HFF-Myc (cell line): ENCODE measurements at regions not wholly inside any gene's neighbourhood (a gene's known extent, or its start where the extent isn't known, plus 50 kb on each side); places are given as distances from the start of the nearest gene placed in this dataset.

Source experiments
- DNase-seq: peaks from one replicate; pipeline ENCODE4 v3.0.0-alpha.2; 2011; ENCODE audit warnings: low read depth; ENCODE audit errors: extremely low read depth
- H3K4me3 ChIP-seq: replicated peaks from 2 replicates; pipeline ENCODE4 v1.5.1; 2011; ENCODE audit warnings: low read depth, mild to moderate bottlenecking, control low read depth, low read length
- TF ChIP-seq, protein P1 (sequence below): IDR thresholded peaks from 2 replicates; pipeline ENCODE4 v1.5.1; 2012; ENCODE audit warnings: mild to moderate bottlenecking, low read depth, low read length, control low read depth; ENCODE audit errors: missing control alignments

DNA sequence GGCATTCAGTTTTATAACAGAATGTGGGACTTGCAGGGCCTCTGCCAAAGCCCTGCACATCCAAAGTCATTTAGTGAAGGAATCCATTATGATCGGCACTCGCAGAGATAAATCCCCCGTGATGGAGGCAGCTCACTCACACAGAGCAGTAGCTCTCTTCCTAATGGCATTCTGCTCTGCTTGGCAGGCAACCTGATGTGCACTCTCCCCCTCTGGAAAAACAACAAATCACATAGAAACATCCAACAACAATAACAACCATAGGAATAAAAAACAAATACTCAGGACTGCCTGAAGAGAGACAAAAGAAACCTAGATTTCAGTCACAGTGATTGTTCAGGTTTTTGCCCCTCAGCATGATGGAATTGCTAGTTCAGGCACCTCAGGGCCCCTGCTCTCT, 59.7 kb downstream of the NAA11 start:
- H3K4me3 ChIP-seq, result no peak overlapping the region
- TF ChIP-seq, protein P1, sequence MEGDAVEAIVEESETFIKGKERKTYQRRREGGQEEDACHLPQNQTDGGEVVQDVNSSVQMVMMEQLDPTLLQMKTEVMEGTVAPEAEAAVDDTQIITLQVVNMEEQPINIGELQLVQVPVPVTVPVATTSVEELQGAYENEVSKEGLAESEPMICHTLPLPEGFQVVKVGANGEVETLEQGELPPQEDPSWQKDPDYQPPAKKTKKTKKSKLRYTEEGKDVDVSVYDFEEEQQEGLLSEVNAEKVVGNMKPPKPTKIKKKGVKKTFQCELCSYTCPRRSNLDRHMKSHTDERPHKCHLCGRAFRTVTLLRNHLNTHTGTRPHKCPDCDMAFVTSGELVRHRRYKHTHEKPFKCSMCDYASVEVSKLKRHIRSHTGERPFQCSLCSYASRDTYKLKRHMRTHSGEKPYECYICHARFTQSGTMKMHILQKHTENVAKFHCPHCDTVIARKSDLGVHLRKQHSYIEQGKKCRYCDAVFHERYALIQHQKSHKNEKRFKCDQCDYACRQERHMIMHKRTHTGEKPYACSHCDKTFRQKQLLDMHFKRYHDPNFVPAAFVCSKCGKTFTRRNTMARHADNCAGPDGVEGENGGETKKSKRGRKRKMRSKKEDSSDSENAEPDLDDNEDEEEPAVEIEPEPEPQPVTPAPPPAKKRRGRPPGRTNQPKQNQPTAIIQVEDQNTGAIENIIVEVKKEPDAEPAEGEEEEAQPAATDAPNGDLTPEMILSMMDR, result no peak
- no peak for DNase-seq

DNA sequence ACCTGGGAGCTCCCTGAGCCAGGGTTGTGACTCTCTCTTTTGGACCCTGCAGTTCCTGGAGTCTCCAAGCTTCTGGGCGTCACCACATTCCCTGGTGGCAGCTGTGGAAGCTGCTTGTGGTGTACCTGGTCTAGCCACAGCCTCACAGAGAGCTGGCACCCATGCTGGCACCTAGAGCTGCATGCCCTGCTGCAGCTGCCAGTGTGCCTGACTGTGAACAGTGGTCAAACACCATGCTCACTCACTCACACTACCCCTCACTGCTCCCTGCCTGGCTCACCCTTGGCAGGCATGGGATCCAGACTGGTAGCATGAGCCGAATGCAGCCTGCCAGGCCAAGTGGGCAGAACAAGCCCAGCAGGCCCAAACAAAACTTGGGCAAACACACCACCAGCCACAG, 66.6 kb downstream of the NAA11 start:
- TF ChIP-seq, protein P1, result no peak
- H3K4me3 ChIP-seq, result no peak overlapping the region
- no peak for DNase-seq

DNA sequence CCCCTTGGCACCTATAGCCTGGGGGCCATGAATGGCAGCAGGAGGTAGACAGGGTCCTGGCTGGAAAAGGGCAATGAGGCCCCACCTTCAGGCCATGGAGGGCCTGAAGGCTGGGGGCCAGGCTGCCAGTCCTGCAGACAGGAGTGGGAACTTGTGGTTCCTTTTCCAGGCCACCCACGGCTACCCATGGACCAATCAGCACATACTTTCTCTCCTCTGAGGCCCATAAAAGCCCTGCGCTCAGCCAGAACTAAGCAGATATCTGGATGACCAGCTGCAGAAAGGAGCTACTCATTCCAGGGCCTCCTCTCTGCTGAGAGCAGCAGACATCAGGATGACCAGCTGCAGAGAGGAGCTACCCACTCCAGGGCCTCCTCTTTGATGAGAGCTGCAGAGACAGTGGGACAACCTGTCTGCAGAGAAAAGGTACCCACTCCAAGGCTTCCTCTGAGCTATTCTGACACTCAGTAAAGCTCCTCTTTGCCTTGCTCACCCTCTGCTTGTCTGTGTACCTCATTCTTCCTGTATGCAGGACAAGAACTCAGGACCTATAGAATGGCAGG, 67.2 kb downstream of the NAA11 start:
- TF ChIP-seq, protein P1, result no peak
- no peak overlapping the region for H3K4me3 ChIP-seq
- DNase-seq, result no peak

DNA sequence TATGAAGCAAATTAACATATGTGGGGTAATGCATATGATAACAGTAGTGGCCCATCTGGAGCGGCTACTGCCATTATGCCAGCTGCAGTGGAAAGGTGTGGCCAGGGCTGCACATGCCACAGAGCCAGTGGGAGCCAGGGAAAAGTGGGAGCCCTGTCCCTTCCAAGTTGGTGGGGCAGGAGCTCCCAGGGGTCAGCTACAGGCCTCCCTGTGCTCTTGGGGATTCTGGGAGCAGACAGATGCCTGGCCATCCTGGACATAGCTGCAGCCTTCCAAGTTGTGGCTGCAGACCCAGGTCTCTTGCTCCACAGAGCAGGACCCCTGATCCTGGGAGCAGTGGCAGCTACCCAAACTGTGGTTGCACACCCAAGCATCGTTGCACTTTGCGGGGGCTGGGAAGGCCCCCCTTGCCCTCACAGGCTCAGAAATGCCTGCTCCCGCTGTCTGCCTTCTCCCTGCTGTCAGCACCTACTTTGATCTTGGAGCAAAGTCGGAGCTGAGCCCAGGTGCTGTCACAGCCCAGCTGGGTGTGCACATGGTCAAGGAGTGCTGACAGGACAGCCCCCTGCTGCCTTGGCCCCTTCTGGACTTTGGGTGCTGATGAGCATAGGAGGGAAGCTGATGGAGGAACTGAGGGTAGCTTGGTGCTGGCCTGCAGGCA, 67.8 kb downstream of the NAA11 start:
- TF ChIP-seq, protein P1, result no peak
- no peak overlapping the region for H3K4me3 ChIP-seq
- DNase-seq, result no peak

DNA sequence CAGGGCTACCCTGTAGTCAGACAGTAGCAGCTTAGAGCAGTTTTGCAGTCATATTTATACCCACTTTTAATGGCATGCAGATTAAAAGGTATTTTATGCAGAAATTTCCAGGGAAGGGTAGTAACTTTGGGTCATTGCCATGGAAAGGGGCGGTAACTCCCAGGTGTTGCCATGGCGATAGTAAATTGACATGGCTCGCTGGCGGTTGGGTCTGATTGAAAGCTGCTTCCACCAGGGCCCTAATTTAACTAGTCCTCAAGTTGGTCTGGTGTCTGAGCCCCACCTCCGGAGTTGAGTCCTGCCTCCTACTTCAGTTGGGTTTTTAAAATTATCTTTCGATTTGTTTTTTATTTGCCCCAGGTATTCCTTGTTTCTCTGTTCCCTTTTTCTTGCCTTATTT, 70.1 kb downstream of the NAA11 start:
- TF ChIP-seq, protein P1, result no peak
- no peak for DNase-seq
- no peak overlapping the region for H3K4me3 ChIP-seq

DNA sequence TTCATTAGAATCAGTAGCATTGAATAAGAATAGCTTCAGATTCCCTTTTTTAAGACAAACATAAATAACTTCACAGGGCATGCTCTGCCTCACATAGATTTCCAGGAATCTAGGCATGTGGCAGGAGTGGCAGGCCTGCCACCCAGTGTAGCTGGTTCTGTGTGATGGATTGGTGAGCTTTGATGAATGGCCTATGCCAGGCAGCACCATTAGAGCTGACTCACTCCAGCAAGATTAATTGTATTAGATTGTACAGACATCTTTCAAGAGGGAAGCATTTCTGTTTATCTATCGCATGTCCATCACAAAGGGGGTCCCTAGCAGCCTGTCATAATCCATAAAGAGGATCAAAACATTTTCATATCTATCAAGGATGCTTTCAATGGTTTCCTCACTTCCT, 71.9 kb downstream of the NAA11 start:
- DNase-seq, result no peak
- TF ChIP-seq, protein P1, result no peak
- H3K4me3 ChIP-seq, result no peak overlapping the region

DNA sequence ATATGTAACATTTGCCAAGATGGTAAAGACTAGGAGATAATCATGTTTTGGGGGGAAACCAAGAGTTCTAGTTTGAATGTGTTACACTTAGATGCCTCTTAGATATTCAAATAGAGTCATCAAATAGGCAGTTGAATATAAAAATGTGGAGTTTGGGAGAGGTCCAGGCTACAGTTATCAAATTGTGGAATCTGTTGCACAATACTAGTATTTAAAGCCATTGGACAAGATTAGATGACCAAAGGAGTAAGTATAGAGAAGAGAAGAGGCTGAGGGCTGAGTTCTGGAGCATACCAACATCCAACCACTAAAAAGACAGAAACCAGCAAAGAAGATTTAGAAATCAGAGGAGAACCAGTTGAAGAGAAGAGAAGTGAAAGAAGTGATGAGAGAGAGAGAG, 72.7 kb downstream of the NAA11 start:
- TF ChIP-seq, protein P1, result no peak
- no peak overlapping the region for H3K4me3 ChIP-seq
- no peak for DNase-seq
